ENCODE measurements at regions not wholly inside any gene's neighbourhood (a gene's known extent, or its start where the extent isn't known, plus 50 kb on each side); places are given as distances from the start of the nearest gene placed in this dataset.

DNA sequence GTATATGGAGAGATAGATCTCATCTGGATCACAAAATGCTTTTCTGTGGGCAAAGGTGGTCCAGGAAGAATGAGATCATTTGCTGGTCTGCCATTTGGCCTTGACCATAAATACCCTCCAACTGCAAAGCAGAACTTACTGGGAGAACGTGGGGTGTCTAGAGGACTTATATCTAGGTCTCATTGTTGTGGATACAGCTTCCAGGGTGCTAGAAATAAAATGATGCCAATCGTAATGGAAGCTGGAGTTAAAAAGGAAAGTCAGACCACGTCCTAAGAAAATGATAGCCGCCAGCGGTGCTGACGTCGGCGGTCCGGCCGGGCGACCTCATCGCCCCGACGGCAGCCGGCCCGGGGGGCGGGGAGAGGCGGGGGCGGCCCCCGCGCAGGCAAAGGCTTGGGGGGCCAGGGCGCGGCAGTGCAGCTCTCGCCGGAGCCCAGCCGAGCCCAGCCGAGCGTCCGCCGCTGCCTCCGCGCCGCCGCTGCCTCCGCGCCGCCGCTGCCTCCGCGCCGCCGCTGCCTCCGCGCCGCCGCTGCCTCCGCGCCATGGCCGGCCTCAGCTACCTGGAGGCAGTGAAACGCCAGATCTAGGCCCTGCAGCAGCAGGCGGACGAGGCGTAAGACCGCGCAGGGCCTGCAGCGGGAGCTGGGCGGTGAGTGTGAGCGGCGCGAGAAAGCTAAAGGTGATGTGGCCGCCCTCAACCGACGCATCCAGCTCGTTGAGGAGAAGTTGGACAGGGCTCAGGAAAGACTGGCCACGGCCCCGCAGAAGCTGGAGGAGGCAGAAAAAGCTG, 89.5 kb downstream of the EOMES start:
- Histone ChIP-seq H2BK120ac (ENCODE audit: low read depth, low read length) (no peak overlapping the region), H3K18ac (ENCODE audit: low read length) (peak overlapping the region; percentile 71), H2AK5ac (ENCODE audit: low read depth, low read length) (no peak overlapping the region), H3K9me3 (replicated peaks in 1 of 2; ENCODE audit: control insufficient read depth in 2 of 2, insufficient read depth in 1 of 2, low read depth in 1 of 2, low read length in 2 of 2) (no peaks in the 10 kb centered on the region), H3K4me2 (ENCODE audit: insufficient read depth, low read length, poor library complexity, severe bottlenecking) (peak overlapping the region; percentile 18), H2AFZ (ENCODE audit: low read length) (no peak overlapping the region), H3K27ac (replicated peaks; ENCODE audit: low read length) (no peak overlapping the region), H3K4me3 (ENCODE audit: low read length in 2 of 2) (peak overlapping the region in 1 of 2 donors; percentile 72), H3K4me1 (ENCODE audit: control insufficient read depth in 2 of 2, insufficient read depth in 1 of 2, low read depth in 1 of 2, low read length in 2 of 2) (peaks cover 0 to under 1% of the 10 kb centered on the region in 2 donors), H3K9ac (ENCODE audit: low read depth, low read length, poor library complexity) (peak overlapping the region; percentile 60), H3K36me3 (replicated peaks in 1 of 2; ENCODE audit: control insufficient read depth in 2 of 2, insufficient read depth in 2 of 2, low read length in 2 of 2) (no peaks in the 10 kb centered on the region), H3K79me1 (ENCODE audit: low read depth, low read length) (no peaks in the 10 kb centered on the region), H3K27me3 (ENCODE audit: control insufficient read depth in 3 of 3, insufficient read depth in 3 of 3, low read depth in 1 of 3, low read length in 3 of 3) (no peaks in the 10 kb centered on the region), H3K14ac (ENCODE audit: low read length) (no peak overlapping the region), H2BK5ac (ENCODE audit: low read length) (no peak overlapping the region), H2BK15ac (ENCODE audit: low read length) (no peak overlapping the region), H2BK12ac (ENCODE audit: low read length) (no peak overlapping the region), H3K23ac (ENCODE audit: low read depth, low read length, poor library complexity) (peak overlapping the region; percentile 31), H4K8ac (ENCODE audit: low read depth, low read length) (no peak overlapping the region), H3K4ac (ENCODE audit: low read length) (no peak overlapping the region), H4K91ac (ENCODE audit: low read depth, low read length, poor library complexity) (no peak overlapping the region)
- DNase-seq (ENCODE audit: low spot score): no peak
- WGBS, 2 donors (ENCODE audit: extremely low coverage in 2 of 2, insufficient read length in 2 of 2, insufficient replicate concordance in 1 of 2): no CpG with 5 or more reads among the region's 66 CpGs

GRCh38 chr3:27630885-27631284, 91.2 kb downstream of the EOMES start:
- Histone ChIP-seq H2BK120ac (ENCODE audit: low read depth, low read length) (no peak overlapping the region), H4K91ac (ENCODE audit: low read depth, low read length, poor library complexity) (no peak overlapping the region), H3K9ac (ENCODE audit: low read depth, low read length, poor library complexity) (no peak overlapping the region), H3K36me3 (replicated peaks in 1 of 2; ENCODE audit: control insufficient read depth in 2 of 2, insufficient read depth in 2 of 2, low read length in 2 of 2) (no peaks in the 10 kb centered on the region), H3K23ac (ENCODE audit: low read depth, low read length, poor library complexity) (no peak overlapping the region), H3K4me1 (ENCODE audit: control insufficient read depth in 2 of 2, insufficient read depth in 1 of 2, low read depth in 1 of 2, low read length in 2 of 2) (no peaks in the 10 kb centered on the region), H3K4ac (ENCODE audit: low read length) (no peak overlapping the region), H2AK5ac (ENCODE audit: low read depth, low read length) (no peak overlapping the region), H2BK12ac (ENCODE audit: low read length) (no peak overlapping the region), H3K4me3 (ENCODE audit: low read length in 2 of 2) (no peak overlapping the region), H3K79me1 (ENCODE audit: low read depth, low read length) (no peaks in the 10 kb centered on the region), H4K8ac (ENCODE audit: low read depth, low read length) (no peak overlapping the region), H3K4me2 (ENCODE audit: insufficient read depth, low read length, poor library complexity, severe bottlenecking) (no peak overlapping the region), H3K9me3 (replicated peaks in 1 of 2; ENCODE audit: control insufficient read depth in 2 of 2, insufficient read depth in 1 of 2, low read depth in 1 of 2, low read length in 2 of 2) (no peaks in the 10 kb centered on the region), H3K18ac (ENCODE audit: low read length) (no peak overlapping the region), H3K27ac (replicated peaks; ENCODE audit: low read length) (no peak overlapping the region), H3K27me3 (ENCODE audit: control insufficient read depth in 3 of 3, insufficient read depth in 3 of 3, low read depth in 1 of 3, low read length in 3 of 3) (peaks cover 0 to 2% (median 0%) of the 10 kb centered on the region in 3 experiments), H2BK15ac (ENCODE audit: low read length) (no peak overlapping the region), H2AFZ (ENCODE audit: low read length) (no peak overlapping the region), H3K14ac (ENCODE audit: low read length) (no peak overlapping the region), H2BK5ac (ENCODE audit: low read length) (no peak overlapping the region)
- no CpG with 5 or more reads among the region's 4 CpGs for WGBS, 2 donors (ENCODE audit: extremely low coverage in 2 of 2, insufficient read length in 2 of 2, insufficient replicate concordance in 1 of 2)
- no peak for DNase-seq (ENCODE audit: low spot score)

GRCh38 chr3:27629366-27629765, 92.8 kb downstream of the EOMES start:
- H3K4me2 ChIP-seq (ENCODE audit: insufficient read depth, low read length, poor library complexity, severe bottlenecking): no peak overlapping the region
- H3K4me3 ChIP-seq (ENCODE audit: low read length in 2 of 2): no peak overlapping the region
- H3K4ac ChIP-seq (ENCODE audit: low read length): no peak overlapping the region
- H4K91ac ChIP-seq (ENCODE audit: low read depth, low read length, poor library complexity): no peak overlapping the region
- no peaks in the 10 kb centered on the region for H3K36me3 ChIP-seq (replicated peaks in 1 of 2; ENCODE audit: control insufficient read depth in 2 of 2, insufficient read depth in 2 of 2, low read length in 2 of 2)
- no peak overlapping the region for H2BK5ac ChIP-seq (ENCODE audit: low read length)
- no peak for DNase-seq (ENCODE audit: low spot score)
- no peak overlapping the region for H2AK5ac ChIP-seq (ENCODE audit: low read depth, low read length)
- H2AFZ ChIP-seq (ENCODE audit: low read length): no peak overlapping the region
- no peak overlapping the region for H2BK15ac ChIP-seq (ENCODE audit: low read length)
- no CpG with 5 or more reads among the region's 2 CpGs for WGBS, 2 donors (ENCODE audit: extremely low coverage in 2 of 2, insufficient read length in 2 of 2, insufficient replicate concordance in 1 of 2)
- no peak overlapping the region for H3K18ac ChIP-seq (ENCODE audit: low read length)
- no peak overlapping the region for H3K14ac ChIP-seq (ENCODE audit: low read length)
- no peaks in the 10 kb centered on the region for H3K9me3 ChIP-seq (replicated peaks in 1 of 2; ENCODE audit: control insufficient read depth in 2 of 2, insufficient read depth in 1 of 2, low read depth in 1 of 2, low read length in 2 of 2)
- no peak overlapping the region for H3K27ac ChIP-seq (replicated peaks; ENCODE audit: low read length)
- no peaks in the 10 kb centered on the region for H3K79me1 ChIP-seq (ENCODE audit: low read depth, low read length)
- no peak overlapping the region for H2BK120ac ChIP-seq (ENCODE audit: low read depth, low read length)
- H4K8ac ChIP-seq (ENCODE audit: low read depth, low read length): no peak overlapping the region
- no peak overlapping the region for H2BK12ac ChIP-seq (ENCODE audit: low read length)
- no peak overlapping the region for H3K9ac ChIP-seq (ENCODE audit: low read depth, low read length, poor library complexity)
- H3K27me3 ChIP-seq (ENCODE audit: control insufficient read depth in 3 of 3, insufficient read depth in 3 of 3, low read depth in 1 of 3, low read length in 3 of 3): peaks cover 0 to 2% (median 0%) of the 10 kb centered on the region in 3 experiments
- no peaks in the 10 kb centered on the region for H3K4me1 ChIP-seq (ENCODE audit: control insufficient read depth in 2 of 2, insufficient read depth in 1 of 2, low read depth in 1 of 2, low read length in 2 of 2)
- no peak overlapping the region for H3K23ac ChIP-seq (ENCODE audit: low read depth, low read length, poor library complexity)

DNA sequence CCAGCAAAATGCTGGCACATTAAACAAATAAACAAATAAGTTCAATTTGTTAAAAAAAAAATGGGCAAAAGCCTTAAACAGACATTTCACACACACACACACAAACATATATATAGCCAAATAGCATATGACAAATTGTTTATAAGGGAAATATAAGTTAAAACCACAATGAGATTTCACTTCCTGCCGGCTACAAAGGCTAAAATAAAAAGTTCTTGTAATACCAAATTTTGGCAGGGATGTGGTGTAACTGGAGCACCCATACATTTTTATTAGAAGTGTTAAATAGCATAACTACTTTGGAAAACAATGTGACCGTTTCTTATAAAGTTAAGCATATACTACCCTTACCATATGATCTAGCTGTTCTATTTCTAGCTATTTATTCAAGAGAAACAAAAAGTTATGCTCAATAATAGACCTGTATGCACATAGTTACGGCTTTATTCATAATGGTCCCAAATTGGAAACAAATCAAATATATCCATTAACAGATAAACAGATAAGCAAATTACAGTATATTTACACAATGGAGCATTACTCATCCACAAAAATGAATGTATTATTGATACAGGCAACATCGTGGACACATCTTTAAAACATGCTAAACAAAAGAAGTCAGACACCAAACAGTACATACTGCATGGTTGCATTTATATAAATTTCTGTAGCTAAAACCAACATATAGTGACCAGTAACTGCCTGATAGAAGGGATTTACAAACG, 93.9 kb downstream of the EOMES start:
- Histone ChIP-seq H2BK12ac (ENCODE audit: low read length) (no peak overlapping the region), H3K9me3 (replicated peaks in 1 of 2; ENCODE audit: control insufficient read depth in 2 of 2, insufficient read depth in 1 of 2, low read depth in 1 of 2, low read length in 2 of 2) (no peaks in the 10 kb centered on the region), H2BK5ac (ENCODE audit: low read length) (no peak overlapping the region), H3K4ac (ENCODE audit: low read length) (no peak overlapping the region), H4K91ac (ENCODE audit: low read depth, low read length, poor library complexity) (no peak overlapping the region), H3K36me3 (replicated peaks in 1 of 2; ENCODE audit: control insufficient read depth in 2 of 2, insufficient read depth in 2 of 2, low read length in 2 of 2) (no peaks in the 10 kb centered on the region), H2BK15ac (ENCODE audit: low read length) (no peak overlapping the region), H3K4me2 (ENCODE audit: insufficient read depth, low read length, poor library complexity, severe bottlenecking) (no peak overlapping the region), H3K14ac (ENCODE audit: low read length) (no peak overlapping the region), H3K4me3 (ENCODE audit: low read length in 2 of 2) (no peak overlapping the region), H2BK120ac (ENCODE audit: low read depth, low read length) (no peak overlapping the region), H3K27me3 (ENCODE audit: control insufficient read depth in 3 of 3, insufficient read depth in 3 of 3, low read depth in 1 of 3, low read length in 3 of 3) (peaks cover 0 to 2% (median 0%) of the 10 kb centered on the region in 3 experiments), H2AK5ac (ENCODE audit: low read depth, low read length) (no peak overlapping the region), H2AFZ (ENCODE audit: low read length) (no peak overlapping the region), H3K18ac (ENCODE audit: low read length) (no peak overlapping the region), H3K4me1 (ENCODE audit: control insufficient read depth in 2 of 2, insufficient read depth in 1 of 2, low read depth in 1 of 2, low read length in 2 of 2) (no peaks in the 10 kb centered on the region), H3K23ac (ENCODE audit: low read depth, low read length, poor library complexity) (no peak overlapping the region), H4K8ac (ENCODE audit: low read depth, low read length) (no peak overlapping the region), H3K27ac (replicated peaks; ENCODE audit: low read length) (no peak overlapping the region), H3K79me1 (ENCODE audit: low read depth, low read length) (no peaks in the 10 kb centered on the region), H3K9ac (ENCODE audit: low read depth, low read length, poor library complexity) (no peak overlapping the region)
- no peak for DNase-seq (ENCODE audit: low spot score)
- no CpG with 5 or more reads among the region's 5 CpGs for WGBS, 2 donors (ENCODE audit: extremely low coverage in 2 of 2, insufficient read length in 2 of 2, insufficient replicate concordance in 1 of 2)

Measured in neuronal stem cell (in vitro differentiated cells).